ENCODE measurements at regions not wholly inside any gene's neighbourhood (a gene's known extent, or its start where the extent isn't known, plus 50 kb on each side); places are given as distances from the start of the nearest gene placed in this dataset.

DNA sequence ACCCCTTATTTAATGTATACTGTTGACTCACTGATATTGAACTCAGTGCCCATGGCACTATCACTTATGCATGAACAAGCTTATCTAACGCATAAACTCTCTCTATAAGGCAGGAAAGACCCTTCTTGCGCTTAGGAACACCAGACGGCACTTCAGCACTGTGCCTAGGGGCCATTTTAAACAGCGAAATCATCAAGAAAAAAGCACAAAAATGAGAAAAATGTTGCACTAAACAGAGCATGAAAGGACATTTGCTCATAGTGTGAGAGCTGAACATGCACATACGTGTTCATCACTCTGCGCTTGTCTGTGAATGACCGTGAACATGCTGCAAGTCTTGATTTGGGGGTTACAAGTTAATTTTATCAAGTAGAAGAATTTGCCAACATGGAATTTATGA, 109.6 kb downstream of the WDR11 start:
- no peak for DNase-seq

DNA sequence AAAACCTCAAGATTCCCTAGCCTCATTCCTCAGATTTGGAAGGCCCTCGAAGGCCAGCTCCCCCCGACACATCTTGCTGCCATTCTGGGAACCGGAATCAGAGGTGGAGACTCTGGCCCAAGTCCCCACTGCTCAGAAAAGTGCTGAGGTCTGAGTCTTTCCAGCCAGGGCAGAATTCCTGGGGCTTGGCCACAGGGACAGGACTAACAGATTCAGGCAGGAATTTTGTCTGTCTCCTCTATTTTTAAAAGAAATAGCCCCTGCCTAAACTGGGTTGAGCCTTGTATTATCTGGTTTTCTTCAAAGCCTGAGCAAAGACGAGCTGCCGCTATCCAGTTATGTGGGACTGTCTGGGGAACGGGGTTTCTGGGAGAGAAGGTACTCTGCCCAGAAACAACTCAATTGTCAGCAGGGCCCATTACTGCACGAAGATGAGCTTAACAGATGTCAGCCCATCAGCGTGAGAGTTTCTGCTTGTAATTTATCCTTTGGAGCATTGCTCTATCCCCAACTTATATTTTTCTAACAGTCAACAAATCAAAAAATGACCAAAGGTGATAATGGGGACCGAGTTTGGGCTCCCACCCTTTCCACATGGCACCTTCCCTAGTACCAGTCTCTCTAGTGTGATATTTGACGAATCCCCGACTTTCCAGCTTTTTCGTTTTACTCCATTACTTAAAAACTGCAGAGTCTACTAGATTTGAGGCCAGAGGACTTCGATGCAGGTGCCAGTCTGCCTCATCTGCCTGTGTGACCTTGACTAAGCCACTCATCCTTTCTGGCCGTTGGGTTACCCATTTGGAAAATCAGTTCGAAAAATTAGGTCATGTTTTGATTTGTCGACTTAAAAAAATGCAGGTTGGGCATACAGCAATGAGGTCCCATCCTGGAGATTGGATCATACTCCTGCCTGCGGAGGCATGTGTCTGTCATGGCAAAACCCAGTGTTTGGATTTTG, 110.9 kb downstream of the WDR11 start:
- no peak for DNase-seq

- no peak for DNase-seq
Measured at GRCh38 chr10:120962756-120963593, 111.8 kb downstream of the WDR11 start.

GRCh38 chr10:120963594-120964220, 112.5 kb downstream of the WDR11 start:
- DNase-seq, result no peak

DNA sequence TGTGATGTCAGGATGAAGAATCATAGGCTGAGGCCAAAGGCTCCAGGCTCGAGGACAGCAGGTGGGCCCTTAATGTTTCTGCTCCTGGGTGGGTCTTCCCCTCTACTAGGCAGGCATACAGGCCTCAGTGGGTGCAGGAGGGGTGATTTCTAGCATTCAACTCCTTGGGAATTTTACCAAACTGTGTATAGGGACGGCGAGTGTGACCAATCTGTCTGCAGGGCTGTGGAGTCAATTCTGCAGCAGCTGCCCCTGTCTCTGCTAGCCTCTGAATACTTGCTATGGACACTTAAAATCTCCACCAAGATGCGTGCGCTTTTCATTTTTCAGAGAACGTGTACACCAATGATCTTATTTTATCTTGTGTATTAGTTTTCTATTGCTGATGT, 115.5 kb downstream of the WDR11 start:
- no peak for DNase-seq

- DNase-seq, result no peak
Measured at GRCh38 chr10:120969219-120969645, 118.1 kb downstream of the WDR11 start.

DNA sequence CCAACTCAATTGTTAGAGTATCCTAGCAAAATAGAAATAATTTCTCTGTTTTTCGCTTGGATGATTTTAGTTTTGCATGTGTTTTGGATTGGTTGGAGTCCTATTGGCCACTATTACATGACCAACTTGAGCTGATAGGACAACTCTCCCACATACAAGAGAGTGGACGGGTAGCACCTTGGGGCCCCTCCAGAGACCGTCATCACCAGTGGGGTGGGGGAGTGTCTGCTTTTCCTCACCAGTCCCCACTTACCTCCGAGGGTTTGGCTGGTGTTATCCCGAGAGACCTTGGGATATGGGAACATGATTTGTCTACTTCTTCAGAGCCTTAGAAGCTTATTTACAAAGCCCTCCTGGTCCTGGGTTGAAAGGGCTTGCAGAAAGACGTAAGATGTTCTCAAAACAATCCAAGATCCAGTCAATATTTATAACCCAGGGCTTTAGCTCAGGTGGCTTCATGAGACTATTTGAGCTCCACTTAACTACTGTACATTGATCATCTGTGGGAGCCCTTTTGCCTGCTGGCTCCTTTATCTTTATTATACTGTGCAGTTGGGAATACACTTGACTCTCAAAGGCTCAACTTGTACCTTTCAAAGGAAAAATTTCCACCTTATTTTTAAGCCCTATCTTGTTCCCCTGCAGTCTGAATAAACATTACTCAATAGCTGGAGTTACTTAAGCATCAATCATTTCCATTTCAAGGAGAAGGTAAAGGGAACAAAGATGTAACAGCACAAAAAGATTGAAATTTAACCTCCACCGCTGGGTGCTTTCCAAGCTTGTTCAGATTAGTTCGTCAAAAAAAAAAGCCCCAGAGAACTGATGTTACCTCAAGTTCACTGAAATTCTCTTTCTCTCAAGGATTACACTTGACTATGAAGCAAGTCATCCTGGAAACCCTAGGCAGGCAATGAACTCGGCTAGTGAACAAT, 119.7 kb downstream of the WDR11 start:
- DNase-seq, result no peak

- no peak for DNase-seq
Measured at GRCh38 chr10:120971671-120972070, 120.5 kb downstream of the WDR11 start.

DNA sequence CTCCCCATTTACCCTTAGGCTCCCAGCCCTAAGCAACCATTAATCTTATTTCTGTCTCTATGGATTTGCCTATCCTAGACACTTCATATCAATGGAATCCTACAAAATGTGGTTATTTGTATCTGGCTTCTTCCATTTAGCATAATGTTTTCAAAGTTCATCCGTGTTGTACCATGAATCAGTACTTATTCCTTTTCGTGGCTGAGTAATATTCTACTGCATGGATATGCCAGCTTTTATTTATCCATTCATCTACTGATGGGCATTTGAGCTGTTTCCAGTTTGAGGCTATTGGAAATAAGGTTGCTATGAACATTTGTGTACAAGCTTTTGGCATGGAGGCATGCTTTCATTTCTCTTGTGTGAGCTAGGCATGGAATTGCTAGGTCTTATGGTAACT, 121.1 kb downstream of the WDR11 start:
- DNase-seq, result no peak

DNA sequence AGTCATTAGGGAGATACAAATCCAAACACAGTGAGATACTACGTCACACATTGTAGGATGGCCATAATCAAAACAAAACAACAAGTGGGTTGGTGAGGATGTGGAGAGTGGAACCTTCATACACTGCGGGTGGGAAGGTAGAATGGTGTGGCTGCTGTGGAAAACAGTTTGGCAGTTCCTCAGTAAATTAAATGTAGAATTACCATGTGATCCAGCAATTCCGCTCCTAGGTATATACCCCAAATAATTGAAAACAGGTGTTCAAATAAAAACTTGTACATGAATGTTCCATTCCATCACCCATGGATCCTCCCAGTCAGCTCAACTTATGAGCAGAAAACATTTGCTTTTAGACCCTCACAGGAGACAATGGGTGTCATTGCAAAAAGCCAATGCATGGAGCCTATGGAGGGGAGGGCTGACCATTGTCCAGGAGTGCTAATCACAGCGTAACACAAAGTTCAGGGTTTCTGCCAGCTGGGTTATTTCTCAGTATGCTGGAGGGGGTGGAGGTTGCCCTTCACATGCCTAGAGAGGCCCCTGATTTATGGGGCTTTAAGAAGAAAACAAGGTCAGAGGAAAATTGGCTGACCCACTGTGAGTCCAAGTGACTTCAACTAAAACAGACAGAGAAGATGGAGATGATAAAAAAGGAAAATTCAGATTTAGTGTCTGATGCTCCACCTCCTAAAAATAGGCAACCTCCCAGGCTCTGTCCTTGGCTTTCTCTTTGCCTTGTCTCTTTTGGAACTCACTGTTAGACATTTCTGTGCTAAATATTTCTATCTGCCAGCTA, 124.1 kb downstream of the WDR11 start:
- DNase-seq, result no peak

DNA sequence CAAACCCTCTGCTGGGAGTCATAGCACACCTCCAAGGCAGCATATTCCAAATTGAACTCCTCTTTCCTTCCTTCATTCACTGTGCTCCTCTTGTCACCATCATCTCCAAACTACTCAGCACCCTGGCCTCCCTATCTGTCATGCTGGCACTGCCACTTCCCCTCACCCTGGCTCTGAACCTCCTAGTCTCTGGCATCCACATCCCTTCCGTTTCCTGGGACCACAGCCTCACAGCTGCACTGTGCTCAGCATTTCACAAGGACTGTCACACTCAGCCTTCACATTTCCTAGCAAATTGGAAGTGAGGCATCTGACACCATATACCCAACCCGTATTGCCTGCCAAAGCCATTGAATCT, 124.7 kb downstream of the WDR11 start:
- DNase-seq, result no peak

DNA sequence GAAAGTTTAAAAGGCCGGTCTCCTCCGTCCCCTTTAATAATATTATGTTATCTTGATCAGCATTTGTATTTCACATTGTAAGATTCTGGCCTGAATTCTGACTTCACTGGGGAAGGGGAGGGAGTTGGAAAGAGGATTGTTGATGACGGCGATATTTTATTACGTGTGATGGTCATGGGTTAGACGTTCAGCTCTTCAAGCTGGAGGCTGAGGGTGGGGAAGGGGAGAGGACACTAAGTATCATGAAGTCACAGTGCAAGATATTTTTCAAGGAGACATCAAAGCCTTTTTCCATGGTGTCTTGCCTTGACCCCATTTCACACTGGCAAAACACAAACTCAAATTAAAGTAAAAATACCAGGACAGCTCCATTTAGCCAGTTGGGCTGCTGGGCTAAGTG, 126.7 kb downstream of the WDR11 start:
- DNase-seq, result no peak

DNA sequence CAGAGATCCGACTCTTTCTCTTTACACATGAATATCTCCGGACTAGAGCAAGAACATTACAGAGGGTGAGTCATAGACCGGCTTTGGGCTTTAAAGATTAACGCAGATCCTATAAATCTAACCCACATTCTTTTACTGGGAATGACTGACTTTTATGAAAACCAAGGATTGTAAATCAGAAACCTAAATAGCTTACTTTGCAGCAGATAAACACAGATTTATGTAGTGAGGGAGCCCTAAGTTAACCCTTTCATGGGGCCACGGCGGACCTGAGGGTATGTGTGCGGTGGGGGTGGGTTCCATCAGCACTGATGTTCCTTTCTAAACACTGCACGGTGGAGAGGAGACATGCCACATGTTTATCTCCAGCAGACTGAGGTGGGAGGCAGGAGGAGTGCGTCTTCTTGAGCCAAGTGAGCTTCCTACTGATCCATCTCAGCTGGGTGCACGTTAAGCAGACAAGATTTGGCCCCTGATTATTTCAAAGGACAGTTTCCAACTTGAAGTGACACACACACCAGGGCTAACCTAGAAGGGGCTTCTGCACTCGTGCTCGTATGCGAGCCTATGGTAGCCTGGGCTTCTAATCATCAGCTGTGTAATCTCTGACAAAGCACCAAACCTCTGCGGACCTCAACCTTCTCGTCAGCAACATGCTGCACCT, 127.6 kb downstream of the WDR11 start:
- no peak for DNase-seq

GRCh38 chr10:120979435-120980278, 128.5 kb downstream of the WDR11 start:
- DNase-seq, result no peak

DNA sequence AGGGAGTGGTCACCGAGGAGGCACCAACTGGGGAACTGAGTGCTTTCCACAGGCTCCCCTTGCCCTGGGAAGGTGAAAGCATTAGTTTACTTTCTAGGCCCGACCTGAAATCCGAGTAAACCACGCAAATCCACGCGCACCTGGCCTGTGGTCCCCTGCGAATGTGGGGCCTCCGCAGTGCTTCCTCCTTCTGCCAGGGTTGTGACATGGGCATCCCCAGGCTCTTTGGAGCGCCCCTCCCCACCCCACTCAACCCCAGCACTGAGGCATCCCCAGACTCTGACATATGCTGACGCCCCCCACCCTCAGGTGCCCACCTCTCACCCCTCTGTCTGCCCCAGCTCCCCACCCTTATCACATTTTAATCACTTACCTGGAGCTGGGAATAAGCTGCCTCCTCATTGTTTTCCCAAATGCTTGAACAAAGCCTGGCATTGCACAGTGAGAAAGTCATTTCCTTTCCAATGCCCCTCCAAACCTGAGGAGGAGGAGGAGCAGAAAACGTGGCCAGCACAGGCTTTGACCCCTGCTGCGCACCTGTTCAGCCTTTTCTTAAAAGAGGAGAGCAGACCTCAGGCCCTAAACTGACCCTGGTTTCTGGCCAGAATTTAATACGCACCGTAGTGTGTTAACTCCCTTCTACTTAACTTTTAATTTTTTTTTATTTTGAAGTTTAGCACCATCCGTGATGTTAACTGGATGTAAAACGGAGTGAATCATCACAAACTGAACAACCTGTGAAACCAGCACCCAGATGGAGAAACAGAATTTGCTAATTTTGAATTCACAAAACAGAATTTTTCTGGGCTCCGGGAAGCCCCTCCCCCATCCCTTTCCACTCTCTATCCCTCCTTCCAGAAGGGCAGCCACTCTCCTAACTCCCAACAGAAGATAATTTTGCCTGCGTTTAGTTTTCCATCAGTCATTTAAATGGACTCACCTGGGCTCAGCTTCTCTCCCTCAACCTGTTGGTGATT, 129.4 kb downstream of the WDR11 start:
- DNase-seq, result no peak

DNA sequence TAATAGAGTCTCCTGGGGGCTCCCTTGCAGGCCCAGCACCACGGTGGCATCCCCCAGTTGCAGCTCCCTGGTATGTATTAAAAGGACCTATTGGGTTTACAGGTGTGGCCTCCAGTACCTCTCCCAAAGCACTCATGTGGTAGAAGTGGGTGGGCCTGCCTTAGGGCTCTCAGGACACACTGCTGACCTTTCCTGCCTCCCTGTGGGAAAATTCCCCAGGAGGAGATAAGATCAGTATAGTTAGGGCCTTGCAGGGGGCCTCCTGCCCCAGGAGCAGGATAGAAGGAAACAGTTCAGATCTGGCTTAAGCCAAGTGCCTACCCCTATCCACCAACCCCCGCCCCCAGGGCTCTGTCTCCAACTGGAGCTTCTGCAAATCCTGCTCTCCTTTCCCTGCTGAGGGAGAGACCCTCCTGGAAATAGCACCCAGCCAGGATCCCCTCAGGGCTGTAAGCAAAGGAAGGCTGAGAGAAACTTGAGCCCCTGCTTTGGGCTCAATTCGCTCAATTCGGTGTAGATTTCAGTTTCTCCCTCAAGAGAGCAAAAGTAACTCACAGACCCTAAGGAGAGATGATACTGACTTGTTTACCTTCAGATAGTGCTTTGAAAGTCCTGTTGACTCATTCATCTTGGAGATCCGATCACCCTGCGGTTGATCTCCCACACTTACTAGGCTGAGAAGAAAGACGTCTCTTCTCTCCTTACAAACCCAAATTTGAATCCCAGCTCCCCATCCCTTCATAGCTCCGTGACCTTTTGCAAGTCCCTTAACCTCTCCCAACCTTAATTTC, 130.6 kb downstream of the WDR11 start:
- DNase-seq, result no peak

- DNase-seq, result no peak
Measured at GRCh38 chr10:120982507-120982906, 131.3 kb downstream of the WDR11 start.

DNA sequence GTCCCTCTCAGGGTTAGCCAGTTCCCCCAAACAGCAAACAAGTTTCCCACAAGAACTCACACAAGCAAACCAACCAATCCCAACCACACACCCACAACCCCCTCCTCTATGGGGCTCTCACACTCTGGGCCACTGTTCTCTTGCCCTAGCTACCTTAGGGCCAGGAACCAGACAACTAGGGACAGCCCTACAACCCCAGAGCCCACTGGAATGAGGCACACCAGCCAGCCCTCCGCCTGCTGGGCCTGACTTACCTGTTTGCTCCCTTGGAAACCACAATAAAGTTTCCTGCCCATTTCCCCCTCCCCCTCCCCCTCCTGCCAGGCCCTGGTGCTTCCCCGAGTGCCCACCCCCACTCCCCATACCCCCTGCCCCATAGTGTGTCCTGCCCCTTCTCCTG, 132.6 kb downstream of the WDR11 start:
- DNase-seq, result no peak
